Activated CD8-positive, alpha-beta memory T cell treated with anti-CD3 and anti-CD28 coated beads, Interleukin-2, amount 50 U/mL, for 24 hours (primary cell): ENCODE measurements at regions not wholly inside any gene's neighbourhood (a gene's known extent, or its start where the extent isn't known, plus 50 kb on each side); places are given as distances from the start of the nearest gene placed in this dataset.

Experiments used
- DNase-seq: peaks from one replicate; pipeline ENCODE4 v3.0.0-alpha.2; 2020; ENCODE audit errors: extremely low read depth

- no peak for DNase-seq
These were observed 113.9 kb downstream of the THNSL2 start for GRCh38 chr2:88283886-88284592.

GRCh38 chr2:88281302-88282217 lies 111.4 kb downstream of the THNSL2 start:
- no peak for DNase-seq

GRCh38 chr2:88269836-88270235 lies 99.7 kb downstream of the THNSL2 start:
- DNase-seq = no peak

- DNase-seq = no peak
These were observed 95.5 kb downstream of the THNSL2 start for GRCh38 chr2:88265352-88266303.

- DNase-seq = no peak
These were observed 93.7 kb downstream of the THNSL2 start for GRCh38 chr2:88263861-88264260.

DNA sequence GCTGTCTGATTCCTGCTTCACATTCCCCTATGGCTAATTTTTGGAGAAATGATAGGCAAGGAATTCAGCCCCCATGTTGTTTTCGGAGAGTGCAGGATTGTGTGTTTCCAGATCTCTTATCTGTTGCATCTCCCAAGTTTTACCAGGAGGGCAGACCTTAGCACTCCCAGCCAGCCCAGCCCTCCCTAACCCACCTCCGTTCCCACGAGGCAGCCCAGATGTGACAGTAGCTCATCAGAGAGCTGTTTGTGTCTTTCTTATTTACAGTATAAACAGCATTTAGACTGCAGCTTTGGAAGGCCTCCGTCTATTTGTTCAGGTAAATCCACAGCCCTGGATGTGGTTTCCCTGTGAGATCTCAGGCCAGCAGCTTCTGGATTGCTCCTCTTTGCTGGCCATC lies 91.6 kb downstream of the THNSL2 start:
- DNase-seq = no peak

DNA sequence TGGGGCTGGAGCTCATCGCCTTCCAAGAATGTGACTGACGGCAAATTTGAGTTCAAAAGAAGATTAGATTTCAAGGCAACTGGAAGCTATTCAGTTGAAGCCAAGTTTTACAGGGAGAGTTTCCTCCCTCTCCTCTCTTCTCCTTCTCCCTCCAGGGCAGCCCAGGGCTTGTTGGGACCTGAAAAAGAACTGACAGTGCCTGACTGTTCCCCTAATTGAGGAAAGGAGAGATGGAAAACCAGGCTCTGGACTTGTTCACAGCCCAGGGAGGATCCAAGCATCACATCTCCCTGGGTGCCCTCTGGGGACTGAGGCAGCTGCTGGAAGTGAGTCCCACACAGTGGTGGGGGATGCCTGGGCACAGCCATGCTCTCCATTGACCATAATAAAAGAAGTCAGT lies 88.1 kb downstream of the THNSL2 start:
- no peak for DNase-seq

DNA sequence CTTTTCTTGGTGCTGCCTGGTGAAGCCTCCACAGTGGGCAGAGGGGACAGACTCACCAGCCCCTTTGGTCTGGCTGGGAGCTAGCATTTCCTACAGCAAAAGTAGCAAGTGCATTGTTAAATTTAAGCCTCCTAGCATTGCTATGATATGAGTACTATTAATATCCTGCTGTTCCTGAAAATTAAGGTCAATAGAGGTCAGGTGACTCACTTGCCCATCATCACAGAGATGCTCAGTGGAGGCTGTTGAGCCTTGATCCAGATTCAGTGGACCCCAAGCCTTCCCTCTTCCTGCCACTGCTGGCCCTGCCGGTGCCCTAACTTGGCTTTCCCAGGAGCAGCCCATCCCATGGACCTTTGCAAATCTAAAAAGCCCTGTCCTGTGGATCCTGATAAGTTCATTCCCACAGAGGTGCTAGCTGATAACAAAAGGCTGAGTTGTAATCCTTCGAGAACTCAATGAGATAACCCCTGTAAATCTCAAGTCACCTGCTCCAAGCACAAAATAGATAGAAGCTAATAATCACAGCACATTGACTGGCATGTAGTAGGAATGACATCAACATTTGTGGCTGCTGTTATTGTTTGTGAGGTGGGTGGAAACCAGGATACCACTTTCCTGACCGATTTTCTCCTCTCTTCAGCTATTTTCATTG lies 84.4 kb downstream of the THNSL2 start:
- no peak for DNase-seq

DNA sequence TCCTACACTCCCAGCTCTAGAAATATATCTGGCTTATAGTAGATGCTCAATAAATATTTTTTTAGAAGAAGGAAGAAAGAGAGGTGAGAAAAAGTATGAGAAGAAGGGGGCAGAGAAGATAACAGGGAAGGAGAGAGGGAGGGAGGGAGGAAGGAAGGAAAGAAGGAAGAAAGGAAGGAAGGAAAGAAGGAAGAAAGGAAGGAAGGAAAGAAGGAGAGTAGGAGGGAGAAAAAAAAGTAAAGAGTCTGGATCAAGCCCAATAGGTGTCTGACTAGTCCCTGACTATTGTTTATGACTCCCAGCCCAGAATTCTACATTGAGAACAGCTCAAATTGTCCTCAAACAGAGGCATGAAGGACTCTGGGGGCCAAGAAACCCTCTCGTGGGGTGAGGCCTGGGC lies 83.9 kb downstream of the THNSL2 start:
- DNase-seq = no peak

DNA sequence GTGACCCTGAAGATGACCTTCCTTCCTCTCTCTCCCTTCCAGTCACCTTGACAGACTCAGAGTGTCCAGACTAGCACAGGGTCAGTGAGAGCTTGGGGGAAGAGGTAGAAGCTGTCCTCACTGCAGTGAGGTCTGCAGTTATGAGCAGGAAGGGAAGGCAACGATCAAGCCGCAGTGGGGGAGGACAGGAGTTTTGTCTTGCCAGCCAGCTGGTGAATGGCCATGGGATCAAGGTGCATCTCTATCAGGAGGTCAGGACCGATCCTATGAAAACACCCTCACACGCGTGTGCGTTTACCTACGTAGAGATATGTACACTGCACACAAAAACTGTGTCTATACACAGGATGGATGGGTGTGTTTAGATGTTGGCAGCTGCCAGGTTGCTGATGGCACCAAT lies 83.2 kb downstream of the THNSL2 start:
- no peak for DNase-seq

DNA sequence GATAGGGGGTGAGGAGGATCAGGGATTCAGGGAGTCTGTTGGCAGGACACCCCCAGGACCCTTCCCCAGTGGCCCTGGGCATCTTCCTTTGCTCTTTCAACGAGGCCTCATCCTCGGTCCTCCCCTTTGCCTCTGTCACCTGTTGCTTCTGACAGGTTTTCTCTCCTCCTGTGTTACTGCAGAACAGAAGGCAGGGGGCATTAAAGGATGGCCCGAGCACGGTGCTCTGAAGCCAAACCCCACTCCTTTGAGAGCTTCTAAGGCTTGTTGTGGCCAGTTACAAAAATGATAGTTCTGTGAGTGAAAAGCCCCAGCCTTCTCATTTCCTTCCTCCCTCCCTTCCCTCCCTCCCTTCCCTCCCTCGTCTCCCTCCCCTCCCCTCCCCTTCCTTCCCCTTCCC lies 82.5 kb downstream of the THNSL2 start:
- DNase-seq = no peak

- DNase-seq = no peak
These were observed 82.0 kb downstream of the THNSL2 start for GRCh38 chr2:88252111-88252510.

DNA sequence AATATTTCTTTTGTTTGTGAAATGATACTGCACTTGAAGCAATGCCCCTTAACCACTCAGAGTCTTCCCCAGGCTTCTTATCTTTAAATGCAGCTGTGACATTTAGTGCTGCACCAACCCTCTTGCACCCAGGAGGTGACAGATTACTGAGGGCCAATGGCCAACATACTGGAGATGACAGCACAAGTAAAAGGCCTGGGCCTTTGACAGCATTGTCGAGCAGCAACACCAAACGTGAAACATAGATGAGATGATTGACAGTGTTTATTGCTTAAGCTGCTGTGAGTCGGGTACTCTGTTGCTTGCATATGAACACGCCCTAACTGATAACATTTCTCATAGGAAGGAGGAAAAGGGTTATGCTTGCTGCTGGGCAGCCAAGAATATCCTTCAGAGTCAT lies 80.3 kb downstream of the THNSL2 start:
- DNase-seq = no peak

- no peak for DNase-seq
These were observed 78.2 kb downstream of the THNSL2 start for GRCh38 chr2:88248280-88248828.

GRCh38 chr2:88247531-88247930 lies 77.4 kb downstream of the THNSL2 start:
- no peak for DNase-seq

DNA sequence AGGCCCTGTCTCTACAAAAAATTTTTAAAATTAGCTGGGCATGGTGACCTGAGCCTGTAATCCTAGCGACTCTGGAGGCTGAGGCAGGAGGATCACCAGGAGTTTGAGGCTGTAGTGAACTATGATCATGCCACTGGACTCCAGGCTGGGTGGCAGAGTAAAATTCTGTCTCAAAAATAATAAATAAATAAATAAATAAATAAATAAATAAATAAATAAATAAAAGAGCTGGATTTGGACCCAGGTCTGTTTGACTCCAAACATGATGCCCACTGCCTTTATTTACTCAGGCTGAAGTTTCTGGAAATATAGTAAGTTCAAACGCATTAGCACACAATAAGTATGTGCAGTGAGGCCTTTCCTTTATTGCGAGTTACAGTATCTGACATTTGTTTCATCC lies 75.0 kb downstream of the THNSL2 start:
- no peak for DNase-seq

DNA sequence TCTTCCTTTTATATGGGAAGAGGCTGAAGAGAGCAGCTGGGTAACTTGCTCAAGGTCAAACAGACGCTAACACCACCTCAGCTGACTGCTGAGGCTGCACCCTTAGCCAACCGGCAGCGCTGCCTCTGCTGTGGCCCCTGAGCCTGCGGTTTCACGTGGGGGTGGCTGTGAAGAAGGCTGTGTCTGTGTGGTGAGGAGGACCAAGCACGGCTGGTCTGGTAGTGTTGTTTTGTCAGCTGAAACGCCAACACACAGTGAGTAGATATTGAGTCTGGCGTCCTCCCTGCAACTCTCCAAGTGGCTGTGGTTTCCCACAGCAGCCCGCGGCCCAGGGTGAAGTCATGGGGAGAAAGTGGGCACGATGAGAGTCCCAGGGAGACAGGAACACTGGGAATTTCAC lies 69.6 kb downstream of the THNSL2 start:
- DNase-seq = no peak

DNA sequence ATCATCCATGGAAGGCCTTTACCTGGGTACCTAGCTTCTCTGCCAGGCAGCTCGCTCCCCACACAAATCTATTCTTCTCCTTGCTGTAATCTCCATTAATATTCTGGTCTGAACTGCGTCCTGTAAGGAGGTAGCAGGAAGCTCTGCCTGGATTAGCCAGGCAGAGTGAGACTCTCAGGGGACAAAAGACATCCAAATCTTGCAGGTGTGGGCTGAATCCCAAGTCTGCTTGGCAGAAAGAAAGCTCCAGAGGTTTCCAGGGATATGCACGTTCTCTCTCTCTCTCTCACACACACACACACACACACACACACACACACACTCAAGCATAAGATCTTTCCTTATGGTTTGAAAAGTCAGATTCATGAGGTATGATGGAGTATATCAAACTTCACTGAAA lies 66.5 kb downstream of the THNSL2 start:
- DNase-seq = no peak
